ENCODE measurements at regions not wholly inside any gene's neighbourhood (a gene's known extent, or its start where the extent isn't known, plus 50 kb on each side); places are given as distances from the start of the nearest gene placed in this dataset.
"Not testable (repeated sequence)": the region's sequence is repeated elsewhere in the genome, so short reads cannot be mapped to it uniquely, and the experiment has no call there.

- ATAC-seq (no peak), DNase-seq (ENCODE audit: low spot score) (no peak)
Observed at GRCh38 chr14:96682401-96682800, 114.8 kb upstream of the VRK1 start.

- no peak for DNase-seq (ENCODE audit: low spot score)
- no peak for ATAC-seq
Observed at GRCh38 chr14:96683562-96684289, 113.5 kb upstream of the VRK1 start.

- ATAC-seq: no peak
Observed at GRCh38 chr14:96686126-96686525, 111.1 kb upstream of the VRK1 start.

GRCh38 chr14:96688629-96689028 is 108.6 kb upstream of the VRK1 start:
- ATAC-seq (no peak), DNase-seq (ENCODE audit: low spot score) (no peak)

More at GRCh38 chr14:96686126-96686525, 111.1 kb upstream of the VRK1 start:
- DNase-seq (ENCODE audit: low spot score): no peak

GRCh38 chr14:96690713-96691383 is 106.3 kb upstream of the VRK1 start:
- peak; percentile 69 for ATAC-seq
- no peak for DNase-seq (ENCODE audit: low spot score)

GRCh38 chr14:96693252-96693820 is 103.8 kb upstream of the VRK1 start:
- DNase-seq (ENCODE audit: low spot score) (no peak), ATAC-seq (no peak)

GRCh38 chr14:96693987-96694386 is 103.2 kb upstream of the VRK1 start:
- no peak for ATAC-seq

GRCh38 chr14:96698960-96699539 is 98.1 kb upstream of the VRK1 start:
- no peak for DNase-seq (ENCODE audit: low spot score)
- ATAC-seq: no peak

More at GRCh38 chr14:96693987-96694386, 103.2 kb upstream of the VRK1 start:
- no peak for DNase-seq (ENCODE audit: low spot score)

GRCh38 chr14:96699666-96700065 is 97.5 kb upstream of the VRK1 start:
- no peak for ATAC-seq

GRCh38 chr14:96702831-96703230 is 94.4 kb upstream of the VRK1 start:
- no peak for ATAC-seq
- no peak for DNase-seq (ENCODE audit: low spot score)

More at GRCh38 chr14:96699666-96700065, 97.5 kb upstream of the VRK1 start:
- DNase-seq (ENCODE audit: low spot score): no peak

GRCh38 chr14:96705422-96706092 is 91.6 kb upstream of the VRK1 start:
- ATAC-seq (no peak), DNase-seq (ENCODE audit: low spot score) (no peak)

GRCh38 chr14:96706893-96707292 is 90.3 kb upstream of the VRK1 start:
- ATAC-seq: no peak
- no peak for DNase-seq (ENCODE audit: low spot score)

GRCh38 chr14:96710060-96710666 is 87.0 kb upstream of the VRK1 start:
- DNase-seq (ENCODE audit: low spot score): no peak
- ATAC-seq: no peak

- DNase-seq (ENCODE audit: low spot score): no peak
- ATAC-seq: no peak
Observed at GRCh38 chr14:96711559-96712267, 85.5 kb upstream of the VRK1 start.

- ATAC-seq (no peak), DNase-seq (ENCODE audit: low spot score) (no peak)
Observed at GRCh38 chr14:96713426-96713825, 83.8 kb upstream of the VRK1 start.

GRCh38 chr14:96714537-96714936 is 82.6 kb upstream of the VRK1 start:
- not testable (repeated sequence) for DNase-seq (ENCODE audit: low spot score); ATAC-seq

- DNase-seq (ENCODE audit: low spot score) (no peak), ATAC-seq (no peak)
Observed at GRCh38 chr14:96717116-96717515, 80.1 kb upstream of the VRK1 start.

- ATAC-seq (no peak), DNase-seq (ENCODE audit: low spot score) (no peak)
Observed at GRCh38 chr14:96718407-96718806, 78.8 kb upstream of the VRK1 start.

- DNase-seq (ENCODE audit: low spot score); ATAC-seq: not testable (repeated sequence)
Observed at GRCh38 chr14:96720702-96721101, 76.5 kb upstream of the VRK1 start.

- ATAC-seq (no peak), DNase-seq (ENCODE audit: low spot score) (no peak)
Observed at GRCh38 chr14:96722736-96723135, 74.4 kb upstream of the VRK1 start.
